ENCODE measurements at regions not wholly inside any gene's neighbourhood (a gene's known extent, or its start where the extent isn't known, plus 50 kb on each side); places are given as distances from the start of the nearest gene placed in this dataset.

- in situ Hi-C loops (cut with HindIII; ENCODE audit: low pct_unique_long_range_greater_than_20kb, low sequenced_read_pairs) = no loop called here
- TF ChIP-seq JUND (IDR thresholded peaks at IDR 0.05; ENCODE audit: low read depth) = no peak
- no peak for DNase-seq (ENCODE audit: low read depth in 1 of 2, low spot score in 1 of 2)
Measured at GRCh38 chr2:237253046-237253702, 160.8 kb downstream of the COL6A3 start.

GRCh38 chr2:237254369-237254861, 159.5 kb downstream of the COL6A3 start:
- DNase-seq (ENCODE audit: low read depth in 1 of 2, low spot score in 1 of 2) = no peak
- in situ Hi-C loops (cut with HindIII; ENCODE audit: low pct_unique_long_range_greater_than_20kb, low sequenced_read_pairs) = no loop called here
- no peak for TF ChIP-seq JUND (IDR thresholded peaks at IDR 0.05; ENCODE audit: low read depth)

- in situ Hi-C loops (cut with HindIII; ENCODE audit: low pct_unique_long_range_greater_than_20kb, low sequenced_read_pairs) = no loop called here
- TF ChIP-seq JUND (IDR thresholded peaks at IDR 0.05; ENCODE audit: low read depth) = no peak
- DNase-seq (ENCODE audit: low read depth in 1 of 2, low spot score in 1 of 2) = no peak
Measured at GRCh38 chr2:237254911-237255578, 158.9 kb downstream of the COL6A3 start.

GRCh38 chr2:237256887-237257286, 157.1 kb downstream of the COL6A3 start:
- DNase-seq (ENCODE audit: low read depth in 1 of 2, low spot score in 1 of 2) = no peak
- TF ChIP-seq JUND (IDR thresholded peaks at IDR 0.05; ENCODE audit: low read depth) = no peak
- in situ Hi-C loops (cut with HindIII; ENCODE audit: low pct_unique_long_range_greater_than_20kb, low sequenced_read_pairs) = no loop called here

- TF ChIP-seq JUND (IDR thresholded peaks at IDR 0.05; ENCODE audit: low read depth) = no peak
- no peak for DNase-seq (ENCODE audit: low read depth in 1 of 2, low spot score in 1 of 2)
- in situ Hi-C loops (cut with HindIII; ENCODE audit: low pct_unique_long_range_greater_than_20kb, low sequenced_read_pairs) = no loop called here
Measured at GRCh38 chr2:237257471-237257951, 156.5 kb downstream of the COL6A3 start.

GRCh38 chr2:237258116-237258515, 155.8 kb downstream of the COL6A3 start:
- in situ Hi-C loops (cut with HindIII; ENCODE audit: low pct_unique_long_range_greater_than_20kb, low sequenced_read_pairs) = no loop called here
- no peak for TF ChIP-seq JUND (IDR thresholded peaks at IDR 0.05; ENCODE audit: low read depth)
- no peak for DNase-seq (ENCODE audit: low read depth in 1 of 2, low spot score in 1 of 2)

GRCh38 chr2:237258615-237259014, 155.3 kb downstream of the COL6A3 start:
- no peak for DNase-seq (ENCODE audit: low read depth in 1 of 2, low spot score in 1 of 2)
- in situ Hi-C loops (cut with HindIII; ENCODE audit: low pct_unique_long_range_greater_than_20kb, low sequenced_read_pairs) = no loop called here

GRCh38 chr2:237259201-237259600, 154.8 kb downstream of the COL6A3 start:
- TF ChIP-seq JUND (IDR thresholded peaks at IDR 0.05; ENCODE audit: low read depth) = no peak
- DNase-seq (ENCODE audit: low read depth in 1 of 2, low spot score in 1 of 2) = no peak
- in situ Hi-C loops (cut with HindIII; ENCODE audit: low pct_unique_long_range_greater_than_20kb, low sequenced_read_pairs) = no loop called here

More at GRCh38 chr2:237258615-237259014, 155.3 kb downstream of the COL6A3 start:
- TF ChIP-seq JUND (IDR thresholded peaks at IDR 0.05; ENCODE audit: low read depth) = no peak

- DNase-seq (ENCODE audit: low read depth in 1 of 2, low spot score in 1 of 2) = no peak
- in situ Hi-C loops (cut with HindIII; ENCODE audit: low pct_unique_long_range_greater_than_20kb, low sequenced_read_pairs) = no loop called here
- no peak for TF ChIP-seq JUND (IDR thresholded peaks at IDR 0.05; ENCODE audit: low read depth)
Measured at GRCh38 chr2:237260039-237260620, 153.8 kb downstream of the COL6A3 start.

GRCh38 chr2:237260686-237261085, 153.3 kb downstream of the COL6A3 start:
- in situ Hi-C loops (cut with HindIII; ENCODE audit: low pct_unique_long_range_greater_than_20kb, low sequenced_read_pairs) = no loop called here
- DNase-seq (ENCODE audit: low read depth in 1 of 2, low spot score in 1 of 2) = no peak
- no peak for TF ChIP-seq JUND (IDR thresholded peaks at IDR 0.05; ENCODE audit: low read depth)

- no peak for TF ChIP-seq JUND (IDR thresholded peaks at IDR 0.05; ENCODE audit: low read depth)
- in situ Hi-C loops (cut with HindIII; ENCODE audit: low pct_unique_long_range_greater_than_20kb, low sequenced_read_pairs) = no loop called here
- no peak for DNase-seq (ENCODE audit: low read depth in 1 of 2, low spot score in 1 of 2)
Measured at GRCh38 chr2:237261327-237261726, 152.6 kb downstream of the COL6A3 start.

- no peak for DNase-seq (ENCODE audit: low read depth in 1 of 2, low spot score in 1 of 2)
- in situ Hi-C loops (cut with HindIII; ENCODE audit: low pct_unique_long_range_greater_than_20kb, low sequenced_read_pairs) = no loop called here
- no peak for TF ChIP-seq JUND (IDR thresholded peaks at IDR 0.05; ENCODE audit: low read depth)
Measured at GRCh38 chr2:237262838-237263771, 150.9 kb downstream of the COL6A3 start.
